ENCODE measurements at regions not wholly inside any gene's neighbourhood (a gene's known extent, or its start where the extent isn't known, plus 50 kb on each side); places are given as distances from the start of the nearest gene placed in this dataset.
A peak's percentile ranks its signal among the peaks of the same experiment; 100 is the strongest.

GRCh38 chr14:34046799-34047520 is 96.1 kb upstream of the EGLN3 start:
- Histone ChIP-seq H3K79me2 (ENCODE audit: control insufficient read depth, insufficient read depth, low read length, unreplicated experiment) (no peaks in the 10 kb centered on the region), H3K4me3 (ENCODE audit: low read depth, low read length) (no peak overlapping the region), H3K4me1 (ENCODE audit: control insufficient read depth, insufficient read depth, low read length, unreplicated experiment) (peaks cover 14% of the 10 kb centered on the region), H3K27ac (ENCODE audit: low read depth, low read length) (no peak overlapping the region), H3K36me3 (ENCODE audit: insufficient read depth, low read length) (no peaks in the 10 kb centered on the region), H2AFZ (ENCODE audit: low read length, unreplicated experiment) (no peak overlapping the region), H3K27me3 (ENCODE audit: insufficient read depth, low read length) (no peaks in the 10 kb centered on the region)

GRCh38 chr14:34044666-34045306 is 93.9 kb upstream of the EGLN3 start:
- H2AFZ ChIP-seq (ENCODE audit: low read length, unreplicated experiment): no peak overlapping the region
- H3K36me3 ChIP-seq (ENCODE audit: insufficient read depth, low read length): no peaks in the 10 kb centered on the region
- H3K79me2 ChIP-seq (ENCODE audit: control insufficient read depth, insufficient read depth, low read length, unreplicated experiment): no peaks in the 10 kb centered on the region
- H3K4me1 ChIP-seq (ENCODE audit: control insufficient read depth, insufficient read depth, low read length, unreplicated experiment): peaks cover 10% of the 10 kb centered on the region
- no peaks in the 10 kb centered on the region for H3K27me3 ChIP-seq (ENCODE audit: insufficient read depth, low read length)
- H3K4me3 ChIP-seq (ENCODE audit: low read depth, low read length): no peak overlapping the region
- no peak overlapping the region for H3K27ac ChIP-seq (ENCODE audit: low read depth, low read length)

GRCh38 chr14:34044373-34044637 is 93.4 kb upstream of the EGLN3 start:
- Histone ChIP-seq H3K79me2 (ENCODE audit: control insufficient read depth, insufficient read depth, low read length, unreplicated experiment) (no peaks in the 10 kb centered on the region), H3K27me3 (ENCODE audit: insufficient read depth, low read length) (peaks cover 2% of the 10 kb centered on the region; the same call in 1 of the 2 replicates), H3K27ac (ENCODE audit: low read depth, low read length) (no peak overlapping the region), H2AFZ (ENCODE audit: low read length, unreplicated experiment) (no peak overlapping the region), H3K4me3 (ENCODE audit: low read depth, low read length) (no peak overlapping the region), H3K36me3 (ENCODE audit: insufficient read depth, low read length) (no peaks in the 10 kb centered on the region), H3K4me1 (ENCODE audit: control insufficient read depth, insufficient read depth, low read length, unreplicated experiment) (peaks cover 10% of the 10 kb centered on the region)

GRCh38 chr14:34043627-34044372 is 92.9 kb upstream of the EGLN3 start:
- H2AFZ ChIP-seq (ENCODE audit: low read length, unreplicated experiment): peak overlapping the region; percentile 25
- peaks cover 10% of the 10 kb centered on the region for H3K4me1 ChIP-seq (ENCODE audit: control insufficient read depth, insufficient read depth, low read length, unreplicated experiment)
- H3K27ac ChIP-seq (ENCODE audit: low read depth, low read length): no peak overlapping the region
- H3K36me3 ChIP-seq (ENCODE audit: insufficient read depth, low read length): no peaks in the 10 kb centered on the region
- H3K79me2 ChIP-seq (ENCODE audit: control insufficient read depth, insufficient read depth, low read length, unreplicated experiment): no peaks in the 10 kb centered on the region
- peaks cover 4% of the 10 kb centered on the region; the same call in 1 of the 2 replicates for H3K27me3 ChIP-seq (ENCODE audit: insufficient read depth, low read length)
- H3K4me3 ChIP-seq (ENCODE audit: low read depth, low read length): peak overlapping the region; percentile 21; the same call in 1 of the 2 replicates

GRCh38 chr14:34041220-34041619 is 90.3 kb upstream of the EGLN3 start:
- no peak overlapping the region for H2AFZ ChIP-seq (ENCODE audit: low read length, unreplicated experiment)
- H3K36me3 ChIP-seq (ENCODE audit: insufficient read depth, low read length): no peaks in the 10 kb centered on the region
- no peak overlapping the region for H3K27ac ChIP-seq (ENCODE audit: low read depth, low read length)
- peaks cover 9% of the 10 kb centered on the region; the same call in 1 of the 2 replicates for H3K27me3 ChIP-seq (ENCODE audit: insufficient read depth, low read length)
- peaks cover 10% of the 10 kb centered on the region for H3K4me1 ChIP-seq (ENCODE audit: control insufficient read depth, insufficient read depth, low read length, unreplicated experiment)
- H3K79me2 ChIP-seq (ENCODE audit: control insufficient read depth, insufficient read depth, low read length, unreplicated experiment): no peaks in the 10 kb centered on the region
- no peak overlapping the region for H3K4me3 ChIP-seq (ENCODE audit: low read depth, low read length)

GRCh38 chr14:34040766-34041165 is 89.9 kb upstream of the EGLN3 start:
- Histone ChIP-seq H3K27ac (ENCODE audit: low read depth, low read length) (no peak overlapping the region), H3K27me3 (ENCODE audit: insufficient read depth, low read length) (peaks cover 9% of the 10 kb centered on the region; the same call in 1 of the 2 replicates), H3K36me3 (ENCODE audit: insufficient read depth, low read length) (no peaks in the 10 kb centered on the region), H3K79me2 (ENCODE audit: control insufficient read depth, insufficient read depth, low read length, unreplicated experiment) (no peaks in the 10 kb centered on the region), H3K4me3 (ENCODE audit: low read depth, low read length) (no peak overlapping the region), H2AFZ (ENCODE audit: low read length, unreplicated experiment) (no peak overlapping the region), H3K4me1 (ENCODE audit: control insufficient read depth, insufficient read depth, low read length, unreplicated experiment) (peaks cover 10% of the 10 kb centered on the region)

GRCh38 chr14:34039428-34040047 is 88.7 kb upstream of the EGLN3 start:
- Histone ChIP-seq H3K4me1 (ENCODE audit: control insufficient read depth, insufficient read depth, low read length, unreplicated experiment) (peaks cover 14% of the 10 kb centered on the region), H2AFZ (ENCODE audit: low read length, unreplicated experiment) (no peak overlapping the region), H3K27me3 (ENCODE audit: insufficient read depth, low read length) (peaks cover 9% of the 10 kb centered on the region; the same call in 1 of the 2 replicates), H3K79me2 (ENCODE audit: control insufficient read depth, insufficient read depth, low read length, unreplicated experiment) (no peaks in the 10 kb centered on the region), H3K36me3 (ENCODE audit: insufficient read depth, low read length) (no peaks in the 10 kb centered on the region), H3K27ac (ENCODE audit: low read depth, low read length) (no peak overlapping the region), H3K4me3 (ENCODE audit: low read depth, low read length) (no peak overlapping the region)

- no peak overlapping the region for H3K27ac ChIP-seq (ENCODE audit: low read depth, low read length)
- H3K4me3 ChIP-seq (ENCODE audit: low read depth, low read length): no peak overlapping the region
- H3K27me3 ChIP-seq (ENCODE audit: insufficient read depth, low read length): peaks cover 9% of the 10 kb centered on the region; the same call in 1 of the 2 replicates
- H3K79me2 ChIP-seq (ENCODE audit: control insufficient read depth, insufficient read depth, low read length, unreplicated experiment): no peaks in the 10 kb centered on the region
- H2AFZ ChIP-seq (ENCODE audit: low read length, unreplicated experiment): no peak overlapping the region
- no peaks in the 10 kb centered on the region for H3K36me3 ChIP-seq (ENCODE audit: insufficient read depth, low read length)
- H3K4me1 ChIP-seq (ENCODE audit: control insufficient read depth, insufficient read depth, low read length, unreplicated experiment): peaks cover 6% of the 10 kb centered on the region
Observed at GRCh38 chr14:34038358-34039057, 87.6 kb upstream of the EGLN3 start.

- H3K4me1 ChIP-seq (ENCODE audit: control insufficient read depth, insufficient read depth, low read length, unreplicated experiment): peaks cover 4% of the 10 kb centered on the region
- no peaks in the 10 kb centered on the region for H3K79me2 ChIP-seq (ENCODE audit: control insufficient read depth, insufficient read depth, low read length, unreplicated experiment)
- H3K36me3 ChIP-seq (ENCODE audit: insufficient read depth, low read length): no peaks in the 10 kb centered on the region
- H3K27ac ChIP-seq (ENCODE audit: low read depth, low read length): no peak overlapping the region
- no peak overlapping the region for H3K4me3 ChIP-seq (ENCODE audit: low read depth, low read length)
- H3K27me3 ChIP-seq (ENCODE audit: insufficient read depth, low read length): peaks cover 16% of the 10 kb centered on the region
- no peak overlapping the region for H2AFZ ChIP-seq (ENCODE audit: low read length, unreplicated experiment)
Observed at GRCh38 chr14:34036319-34036766, 85.5 kb upstream of the EGLN3 start.

GRCh38 chr14:34035934-34036250 is 85.0 kb upstream of the EGLN3 start:
- no peak overlapping the region for H3K4me3 ChIP-seq (ENCODE audit: low read depth, low read length)
- peaks cover 4% of the 10 kb centered on the region for H3K4me1 ChIP-seq (ENCODE audit: control insufficient read depth, insufficient read depth, low read length, unreplicated experiment)

More at GRCh38 chr14:34035934-34036250, 85.0 kb upstream of the EGLN3 start:
- no peak overlapping the region for H3K27ac ChIP-seq (ENCODE audit: low read depth, low read length)
- no peaks in the 10 kb centered on the region for H3K79me2 ChIP-seq (ENCODE audit: control insufficient read depth, insufficient read depth, low read length, unreplicated experiment)
- no peaks in the 10 kb centered on the region for H3K36me3 ChIP-seq (ENCODE audit: insufficient read depth, low read length)
- peaks cover 20% of the 10 kb centered on the region for H3K27me3 ChIP-seq (ENCODE audit: insufficient read depth, low read length)
- H2AFZ ChIP-seq (ENCODE audit: low read length, unreplicated experiment): no peak overlapping the region

Measured in ACC112 (cell line).